Aorta (tissue), 5 donors: ENCODE measurements at regions not wholly inside any gene's neighbourhood (a gene's known extent, or its start where the extent isn't known, plus 50 kb on each side); places are given as distances from the start of the nearest gene placed in this dataset.

ENCODE experiments used
- ATAC-seq: fragments of 200-7000 bp; cut with Tn5 transposase; one replicate; pipeline ENCODE4 v1.9.1; 2022; ENCODE audit warnings: moderate library complexity; ENCODE audit not compliant: low FRiP score
- DNase-seq, 2 donors: peaks; one replicate each; pipeline ENCODE4 v3.0.0-alpha.2; 2020
- H3K27ac ChIP-seq, 2 donors: one replicate each; pipeline ENCODE4 v1.5.1; 2013; ENCODE audit warnings: low read length in 2 of 2, mild to moderate bottlenecking in 2 of 2, moderate library complexity in 2 of 2, control low read depth in 1 of 2, inconsistent platforms in 1 of 2, low read depth in 1 of 2
- H3K27me3 ChIP-seq, 2 donors: one replicate each; pipeline ENCODE4 v1.6.1; 2013; ENCODE audit warnings: control low read depth in 1 of 2, low read length in 1 of 2, mild to moderate bottlenecking in 1 of 2, moderate library complexity in 1 of 2; ENCODE audit not compliant: insufficient read depth in 2 of 2, control insufficient read depth in 1 of 2
- H3K36me3 ChIP-seq, 2 donors: one replicate each; pipeline ENCODE4 v1.6.1; 2013; ENCODE audit warnings: control low read depth in 1 of 2, low read length in 1 of 2, mild to moderate bottlenecking in 1 of 2; ENCODE audit not compliant: insufficient read depth in 2 of 2, control insufficient read depth in 1 of 2
- H3K4me1 ChIP-seq, 2 donors: one replicate each; pipeline ENCODE4 v1.6.1; 2013; ENCODE audit warnings: low read length in 2 of 2, control low read depth in 1 of 2, mild to moderate bottlenecking in 1 of 2, moderate library complexity in 1 of 2; ENCODE audit not compliant: insufficient read depth in 2 of 2, control insufficient read depth in 1 of 2
- H3K4me3 ChIP-seq, 2 donors: one replicate each; pipeline ENCODE4 v1.5.1; 2013; ENCODE audit warnings: low read length in 2 of 2, control low read depth in 1 of 2, mild to moderate bottlenecking in 1 of 2
- H3K9me3 ChIP-seq: one replicate; pipeline ENCODE4 v1.6.1; 2013; ENCODE audit warnings: mild to moderate bottlenecking, low read length; ENCODE audit not compliant: control insufficient read depth
- WGBS, 2 donors: extraction: QIAGEN DNeasy Blood & Tissue Kit; methylation state at CpG; one replicate each; pipeline ENCODE4 v1.1.7; 2013; 5-methylcytosine and 5-hydroxymethylcytosine counted together
- intact Hi-C, 2 donors: fragments of 100-400 bp; cut with DNase I; formaldehyde crosslinking; loops; one replicate each; pipeline versions ENCODE4 v1.14.2 to v1.15.0; 2022
- donor health status: healthy with polysubstance abuse.
- donor health status: Bipolar disorder and iron deficiency.
- donor health status: DM: no; HTN: no; CAD: no.
- donor health status: DM: no; HTN: no; CAD: no.
- donor health status: DM: yes; HTN: yes; CAD: no.

DNA sequence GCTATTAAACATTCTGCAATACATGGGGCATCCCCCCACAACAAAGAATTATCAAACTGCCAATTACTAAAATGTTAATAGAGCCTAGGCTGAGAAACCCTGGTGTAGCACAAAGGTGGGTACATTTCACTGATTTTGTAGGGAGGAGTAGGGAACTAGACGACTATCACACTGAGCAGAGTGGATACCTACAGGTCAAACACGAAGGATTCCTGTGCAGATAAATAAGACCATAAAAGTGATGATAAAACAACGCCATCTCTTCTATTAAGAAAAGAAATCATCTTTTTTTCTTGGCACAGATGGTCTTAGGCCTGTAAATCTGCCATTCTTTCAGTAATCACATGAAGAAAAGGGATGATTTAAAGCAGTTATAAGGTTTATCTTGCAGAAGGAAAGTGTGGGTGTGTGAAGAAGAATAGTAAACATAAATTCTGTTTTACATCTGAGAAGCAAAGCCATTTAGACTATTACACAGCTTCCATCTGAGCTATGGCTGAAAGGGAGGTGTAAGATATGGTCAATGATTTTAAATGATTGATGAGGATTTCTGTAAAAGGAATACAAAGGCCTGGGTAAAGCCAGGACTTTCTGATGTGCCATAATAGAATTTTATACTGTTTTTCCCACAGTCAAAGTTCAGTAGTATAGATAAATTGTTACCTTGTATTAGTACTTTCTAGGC is 429.4 kb upstream of the GOT2 start:
- 55 to 59% methylated on average over 3 of the region's 3 CpGs for WGBS, 2 donors
- ATAC-seq (no peak), DNase-seq (no peak)
- intact Hi-C loops = no loop called here
- Histone ChIP-seq H3K27me3 (no peaks in the 10 kb centered on the region), H3K27ac (no peak overlapping the region), H3K4me3 (no peak overlapping the region), H3K4me1 (no peaks in the 10 kb centered on the region), H3K36me3 (no peaks in the 10 kb centered on the region), H3K9me3 (peaks cover 2% of the 10 kb centered on the region)

DNA sequence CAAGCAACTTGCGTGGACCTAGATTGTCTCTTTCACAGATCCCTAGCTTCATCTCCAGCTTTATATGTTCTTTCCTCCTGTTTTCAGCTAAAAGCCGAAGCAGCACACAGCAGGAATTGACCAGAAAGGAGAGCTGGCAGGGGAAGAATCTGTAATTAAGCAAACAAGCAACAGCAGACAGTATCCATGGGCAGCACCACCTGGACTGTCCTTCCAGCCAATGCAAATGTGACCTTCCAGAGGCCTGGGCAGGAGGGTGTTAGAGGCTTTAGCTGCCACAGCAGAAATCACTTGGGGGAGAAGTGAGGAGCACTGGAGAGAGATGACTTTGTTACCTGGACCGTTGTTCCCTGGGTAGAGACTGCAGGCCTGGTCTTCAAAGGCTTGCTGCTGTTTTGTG is 427.6 kb upstream of the GOT2 start:
- DNase-seq (no peak), ATAC-seq (no peak)
- H3K4me3 ChIP-seq = no peak overlapping the region
- WGBS, 2 donors = 71% methylated on average over 3 of the region's 3 CpGs
- H3K27ac ChIP-seq = no peak overlapping the region
- H3K27me3 ChIP-seq = no peaks in the 10 kb centered on the region
- H3K9me3 ChIP-seq = peaks cover 2% of the 10 kb centered on the region
- H3K4me1 ChIP-seq = no peaks in the 10 kb centered on the region
- H3K36me3 ChIP-seq = no peaks in the 10 kb centered on the region
- intact Hi-C loops = no loop called here

DNA sequence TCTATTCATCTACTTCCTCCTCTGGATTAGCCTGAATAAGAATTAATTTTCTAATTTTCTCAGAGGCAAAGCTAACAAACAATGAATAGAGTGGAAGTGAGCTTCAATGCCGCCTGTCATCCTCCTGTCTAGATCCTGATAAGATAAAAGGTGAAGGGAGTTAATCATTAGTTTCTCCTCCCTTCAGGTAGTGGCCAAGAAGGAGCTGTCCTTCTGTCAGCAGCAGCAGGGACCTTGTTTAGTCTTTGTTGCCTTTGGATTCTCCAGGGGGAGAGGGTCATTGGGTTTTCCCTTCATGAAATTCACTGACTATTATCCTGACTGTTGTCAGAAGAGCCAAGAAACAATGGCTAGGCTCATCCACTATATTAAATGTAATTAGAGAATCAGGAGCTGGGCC is 420.2 kb upstream of the GOT2 start:
- Histone ChIP-seq H3K4me3 (no peak overlapping the region), H3K27ac (no peak overlapping the region), H3K9me3 (no peaks in the 10 kb centered on the region), H3K27me3 (peaks cover 0 to 2% of the 10 kb centered on the region in 2 donors), H3K36me3 (no peaks in the 10 kb centered on the region), H3K4me1 (peaks cover 0 to 3% of the 10 kb centered on the region in 2 donors)
- 55 to 75% methylated on average over 1 of the region's 1 CpG for WGBS, 2 donors
- intact Hi-C loops = no loop called here
- ATAC-seq (no peak), DNase-seq (no peak)

DNA sequence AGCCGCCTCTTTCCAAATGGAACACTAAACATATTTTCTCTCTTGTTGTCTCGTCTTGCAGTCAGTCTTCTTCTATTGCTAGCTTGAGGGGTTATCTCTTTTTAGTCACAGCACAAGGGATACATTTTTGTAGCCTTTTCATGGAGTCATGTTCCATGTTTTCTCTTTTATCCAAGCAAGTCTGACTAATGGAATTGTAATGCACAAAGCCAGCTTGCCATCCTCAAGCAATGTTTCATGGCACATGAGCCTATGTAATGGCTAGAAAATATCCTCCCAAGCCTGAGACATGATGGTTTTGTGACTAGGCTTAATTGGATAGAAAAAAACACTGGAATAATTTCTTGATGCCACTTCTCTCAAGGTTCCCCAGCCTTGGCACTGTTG is 414.6 kb upstream of the GOT2 start:
- Histone ChIP-seq H3K4me1 (peaks cover 0 to 3% of the 10 kb centered on the region in 2 donors), H3K36me3 (no peaks in the 10 kb centered on the region), H3K27me3 (peaks cover 0 to 2% of the 10 kb centered on the region in 2 donors), H3K27ac (no peak overlapping the region), H3K4me3 (no peak overlapping the region), H3K9me3 (no peaks in the 10 kb centered on the region)
- no peak for ATAC-seq
- no peak for DNase-seq
- WGBS, 2 donors = 43 to 44% methylated on average over 2 of the region's 2 CpGs
- intact Hi-C loops = no loop called here

DNA sequence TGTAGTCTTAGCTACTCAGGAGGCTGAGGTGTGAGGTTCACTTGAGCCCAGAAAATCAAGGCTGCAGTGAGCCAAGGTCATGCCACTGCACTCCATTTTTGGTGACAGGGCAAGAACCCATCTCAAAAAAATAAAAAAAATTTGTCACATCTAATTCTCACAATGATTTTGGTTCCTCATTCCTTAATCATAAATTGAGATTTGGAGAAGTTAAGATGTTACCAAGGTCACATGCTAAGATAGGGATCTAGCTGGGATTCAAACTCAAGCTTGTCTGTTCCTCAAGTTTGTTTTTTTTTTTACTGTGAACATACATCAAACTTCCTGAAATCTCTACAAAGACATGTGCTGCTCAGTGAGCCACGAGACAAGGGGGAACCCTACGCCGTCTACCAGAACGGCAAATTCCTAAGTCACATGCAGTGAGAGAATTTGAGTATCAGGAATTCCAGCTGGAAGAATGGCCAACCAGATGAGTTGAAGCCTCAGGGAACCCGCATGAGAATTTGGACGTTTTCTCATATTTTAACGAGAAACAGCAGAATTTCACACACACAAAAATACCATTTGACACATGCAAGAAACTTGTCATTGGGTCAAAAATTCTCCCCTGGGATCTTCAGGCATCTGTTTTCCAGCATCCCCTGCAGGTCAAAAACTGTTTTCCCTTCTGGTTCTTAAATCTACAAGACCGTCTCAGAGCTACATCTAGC is 414.1 kb upstream of the GOT2 start:
- no peak overlapping the region for H3K27ac ChIP-seq
- 25 to 30% methylated on average over 8 of the region's 8 CpGs for WGBS, 2 donors
- no peak for ATAC-seq
- no peaks in the 10 kb centered on the region for H3K36me3 ChIP-seq
- H3K4me3 ChIP-seq = no peak overlapping the region
- DNase-seq = peak in 1 of 2 donors; percentile 53
- H3K4me1 ChIP-seq = peaks cover 0 to 3% of the 10 kb centered on the region in 2 donors
- no peaks in the 10 kb centered on the region for H3K9me3 ChIP-seq
- peaks cover 0 to 2% of the 10 kb centered on the region in 2 donors for H3K27me3 ChIP-seq
- intact Hi-C loops = no loop called here

DNA sequence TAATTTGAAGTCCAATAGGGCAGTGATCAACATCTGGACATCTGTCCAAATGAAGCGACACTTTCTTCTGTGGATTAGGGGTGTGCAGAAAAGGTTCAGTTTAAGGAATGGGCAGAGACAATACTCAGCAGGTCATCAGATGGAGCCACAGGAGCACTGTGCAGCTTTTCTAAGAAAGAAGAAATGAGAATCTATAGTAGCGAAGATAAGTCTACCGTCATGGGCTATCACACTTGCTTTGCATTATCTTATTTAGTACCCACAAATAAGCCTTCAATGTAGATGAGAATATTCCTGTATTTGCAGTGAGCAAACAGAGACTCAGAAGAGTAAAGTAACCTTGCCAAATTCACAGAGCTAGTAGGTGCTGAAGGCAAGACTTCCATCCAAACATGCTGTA is 412.0 kb upstream of the GOT2 start:
- H3K9me3 ChIP-seq = no peaks in the 10 kb centered on the region
- 93 to 95% methylated on average over 3 of the region's 3 CpGs for WGBS, 2 donors

DNA sequence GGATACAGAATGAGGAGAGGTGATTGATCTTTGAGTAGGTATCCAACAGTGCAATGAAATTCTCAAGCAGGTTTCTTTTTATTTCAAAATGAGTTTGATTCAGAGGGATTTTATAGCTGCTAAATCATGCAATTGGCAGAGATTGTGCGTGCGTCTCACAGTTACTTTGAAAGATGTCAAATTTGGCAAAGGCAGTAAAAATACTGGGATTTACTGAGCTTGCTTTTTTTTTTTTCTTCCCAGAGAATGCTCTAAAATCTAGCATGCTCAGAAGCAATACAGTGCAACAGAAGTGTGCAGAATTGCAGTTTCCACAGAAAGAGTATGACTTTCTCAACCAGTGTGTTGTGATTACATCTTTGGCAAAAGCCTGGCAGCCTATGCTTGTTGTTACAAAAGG is 410.7 kb upstream of the GOT2 start:
- Histone ChIP-seq H3K4me1 (no peaks in the 10 kb centered on the region), H3K27me3 (no peaks in the 10 kb centered on the region), H3K4me3 (no peak overlapping the region), H3K27ac (no peak overlapping the region), H3K36me3 (no peaks in the 10 kb centered on the region), H3K9me3 (no peaks in the 10 kb centered on the region)
- DNase-seq = no peak
- WGBS, 2 donors = 4 to 14% methylated on average over 2 of the region's 2 CpGs
- no peak for ATAC-seq
- intact Hi-C loops = no loop called here

More for the DNA sequence above, 412.0 kb upstream of the GOT2 start:
- Histone ChIP-seq H3K4me3 (no peak overlapping the region), H3K4me1 (no peaks in the 10 kb centered on the region), H3K36me3 (no peaks in the 10 kb centered on the region), H3K27ac (no peak overlapping the region), H3K27me3 (no peaks in the 10 kb centered on the region)
- DNase-seq (no peak), ATAC-seq (no peak)
- intact Hi-C loops = no loop called here

DNA sequence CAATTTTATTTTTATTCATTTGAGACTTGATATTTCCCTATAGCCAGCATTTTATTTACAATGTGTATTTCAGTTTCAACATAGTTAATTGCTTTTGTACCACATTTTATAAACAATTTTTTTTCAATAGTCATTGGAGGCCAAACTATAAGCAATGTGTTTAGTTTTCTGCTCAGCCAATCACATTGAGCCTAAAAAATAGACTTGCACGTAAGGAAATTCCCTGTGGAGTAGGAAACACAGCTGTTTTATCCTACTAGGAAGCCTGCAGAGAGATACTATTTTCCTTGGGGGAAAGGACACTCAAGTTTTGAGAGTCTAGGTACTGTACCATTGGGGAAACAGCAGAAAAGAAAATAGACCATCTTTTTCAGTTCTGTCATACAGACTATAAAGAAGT is 410.2 kb upstream of the GOT2 start:
- intact Hi-C loops = no loop called here
- WGBS, 2 donors = 6 to 13% methylated on average over 1 of the region's 1 CpG
- ATAC-seq = no peak
- no peaks in the 10 kb centered on the region for H3K27me3 ChIP-seq
- H3K9me3 ChIP-seq = no peaks in the 10 kb centered on the region
- H3K27ac ChIP-seq = no peak overlapping the region
- H3K4me1 ChIP-seq = no peaks in the 10 kb centered on the region
- no peak overlapping the region for H3K4me3 ChIP-seq
- no peak for DNase-seq
- H3K36me3 ChIP-seq = no peaks in the 10 kb centered on the region

DNA sequence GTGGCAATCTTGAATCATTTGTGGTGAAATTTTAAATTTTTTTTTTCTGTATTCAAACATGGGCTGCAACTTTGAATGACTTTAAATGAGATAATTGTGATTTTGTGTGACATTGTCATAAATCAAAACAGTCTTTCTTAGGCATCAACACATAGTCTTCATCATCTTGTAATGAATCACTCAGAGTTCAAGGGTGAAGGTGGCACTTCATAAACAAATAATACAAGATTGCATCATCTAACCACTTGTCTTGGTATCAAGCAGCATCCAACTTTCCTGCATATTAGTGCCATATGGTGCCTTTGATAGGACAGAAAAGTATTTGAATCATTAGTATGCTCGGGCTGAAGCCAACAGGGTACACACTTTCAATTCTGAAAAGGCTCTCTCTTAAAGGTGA is 392.4 kb upstream of the GOT2 start:
- intact Hi-C loops = no loop called here
- ATAC-seq = no peak
- WGBS, 2 donors = 43 to 62% methylated on average over 1 of the region's 1 CpG

More for the DNA sequence above, 392.4 kb upstream of the GOT2 start:
- Histone ChIP-seq H3K4me1 (no peaks in the 10 kb centered on the region), H3K27ac (no peak overlapping the region), H3K4me3 (no peak overlapping the region), H3K9me3 (no peaks in the 10 kb centered on the region), H3K27me3 (no peaks in the 10 kb centered on the region), H3K36me3 (no peaks in the 10 kb centered on the region)
- DNase-seq = no peak
